ENCODE measurements at regions not wholly inside any gene's neighbourhood (a gene's known extent, or its start where the extent isn't known, plus 50 kb on each side); places are given as distances from the start of the nearest gene placed in this dataset.

DNA sequence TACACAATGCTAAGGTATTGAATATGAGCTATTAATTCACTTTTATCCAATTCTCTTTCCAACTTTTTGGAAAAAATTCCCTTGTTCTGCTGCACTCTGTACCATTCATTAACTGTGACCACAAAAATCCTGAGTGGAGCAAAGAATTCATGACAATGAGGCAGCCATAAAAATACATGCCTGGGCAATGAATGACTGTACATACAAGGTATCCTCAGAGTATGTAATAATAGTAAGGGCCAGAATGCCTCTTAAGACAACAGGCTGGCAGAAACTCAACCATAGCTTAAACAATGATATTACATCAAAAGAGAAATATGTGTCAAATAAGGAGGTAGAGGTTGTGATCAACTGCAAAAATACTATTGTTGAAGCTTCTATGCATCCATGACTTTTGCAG is 74.7 kb upstream of the CA10 start:
- no peak for DNase-seq (ENCODE audit: low spot score)

DNA sequence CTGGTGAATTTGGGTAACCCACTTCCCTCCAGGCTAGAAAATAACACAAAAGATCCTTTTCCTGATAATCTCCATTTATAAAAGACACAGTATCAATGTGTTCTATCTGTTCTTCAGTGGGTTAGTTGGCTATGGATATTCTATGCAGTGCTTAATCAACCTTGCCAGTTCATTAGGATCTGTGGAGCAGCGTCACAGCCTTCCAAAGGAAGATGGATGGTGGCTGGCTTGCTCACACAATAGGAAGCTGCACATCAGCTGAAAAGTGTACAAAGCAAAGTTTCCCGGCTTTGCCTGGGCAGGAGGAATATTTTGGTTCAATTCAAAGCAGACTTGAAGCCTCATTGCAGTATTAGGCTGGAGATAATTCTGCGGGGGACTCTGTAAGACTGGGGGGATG is 70.3 kb upstream of the CA10 start:
- no peak for DNase-seq (ENCODE audit: low spot score)

DNA sequence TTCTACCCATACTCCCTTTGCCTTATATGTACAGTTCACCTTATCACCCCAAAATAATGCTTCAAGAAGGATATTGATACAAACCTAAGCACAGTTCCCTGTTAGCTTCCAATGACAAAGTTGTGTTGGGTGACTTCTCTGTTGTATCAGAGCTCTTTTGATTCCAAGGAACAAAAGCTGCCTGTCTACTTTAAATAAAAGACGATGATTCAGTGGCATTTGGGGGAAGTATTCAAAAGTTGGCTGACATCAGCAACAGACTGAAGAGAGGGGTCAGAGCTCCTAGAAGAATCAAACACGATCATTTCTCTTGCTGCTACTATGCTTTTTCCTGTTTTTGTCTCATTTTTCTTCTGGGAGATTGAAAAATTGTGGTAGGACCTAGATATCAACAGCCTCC is 69.4 kb upstream of the CA10 start:
- no peak for DNase-seq (ENCODE audit: low spot score)

DNA sequence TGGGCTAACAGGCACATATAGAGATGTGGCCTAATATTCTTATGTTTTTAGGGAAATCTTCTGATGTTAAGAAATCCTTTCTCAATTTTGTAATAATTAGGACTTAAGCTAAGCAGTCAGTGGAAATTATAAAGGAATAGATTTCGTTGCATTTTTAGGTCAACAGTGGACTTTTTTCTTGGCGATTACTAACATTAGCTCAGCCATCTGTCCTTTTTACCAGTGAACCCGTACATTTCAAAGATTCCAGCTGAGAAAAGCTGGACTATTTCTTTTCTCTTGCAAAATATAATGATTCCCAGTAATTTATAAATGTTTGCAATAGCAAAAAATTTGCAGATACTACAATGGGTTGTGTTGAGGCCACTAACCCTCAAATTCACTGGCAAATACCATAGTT is 54.9 kb upstream of the CA10 start:
- peak; percentile 83 for DNase-seq (ENCODE audit: low spot score)

DNA sequence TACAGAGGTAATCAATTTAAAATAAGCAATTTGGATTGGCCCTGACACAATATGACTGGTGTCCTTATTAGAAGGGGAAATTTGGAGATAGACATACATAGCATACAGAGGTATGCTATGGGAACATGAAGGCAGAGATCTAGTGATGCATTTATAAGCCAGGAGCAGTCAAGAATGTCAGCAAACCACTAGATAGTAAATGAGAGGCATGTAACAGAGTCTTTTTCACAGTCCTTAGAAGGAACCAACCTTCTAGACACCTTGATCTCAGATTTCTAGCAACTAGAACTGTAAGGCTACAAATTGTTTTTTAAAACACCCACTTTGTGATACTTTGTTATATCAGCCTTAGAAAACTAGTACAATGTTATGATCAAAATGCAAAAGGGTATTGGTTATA is 54.3 kb upstream of the CA10 start:
- DNase-seq (ENCODE audit: low spot score) = peak; percentile 51

DNA sequence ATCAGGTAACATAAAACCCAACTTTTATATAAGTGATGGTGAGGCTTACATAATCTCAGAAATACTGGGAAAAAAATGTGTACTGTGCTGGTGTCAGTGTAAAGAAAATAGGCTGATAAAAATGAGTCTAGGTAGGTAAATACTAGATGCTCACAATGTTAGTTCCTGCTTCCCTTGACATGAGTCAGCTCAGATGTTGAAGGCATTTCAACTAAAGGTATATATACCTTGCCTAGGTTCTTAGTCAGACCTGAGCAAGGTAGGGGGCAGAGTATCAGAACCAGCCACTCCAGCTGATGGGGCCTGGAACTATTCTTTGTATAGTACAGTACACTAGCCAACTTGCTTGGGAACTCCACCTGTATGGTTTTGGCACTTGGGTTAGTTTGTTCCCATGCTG is 51.0 kb upstream of the CA10 start:
- DNase-seq (ENCODE audit: low spot score) = no peak

All from cerebellar cortex (tissue), 1 donor.